ENCODE measurements at regions not wholly inside any gene's neighbourhood (a gene's known extent, or its start where the extent isn't known, plus 50 kb on each side); places are given as distances from the start of the nearest gene placed in this dataset.
A peak's percentile ranks its signal among the peaks of the same experiment; 100 is the strongest.

DNA sequence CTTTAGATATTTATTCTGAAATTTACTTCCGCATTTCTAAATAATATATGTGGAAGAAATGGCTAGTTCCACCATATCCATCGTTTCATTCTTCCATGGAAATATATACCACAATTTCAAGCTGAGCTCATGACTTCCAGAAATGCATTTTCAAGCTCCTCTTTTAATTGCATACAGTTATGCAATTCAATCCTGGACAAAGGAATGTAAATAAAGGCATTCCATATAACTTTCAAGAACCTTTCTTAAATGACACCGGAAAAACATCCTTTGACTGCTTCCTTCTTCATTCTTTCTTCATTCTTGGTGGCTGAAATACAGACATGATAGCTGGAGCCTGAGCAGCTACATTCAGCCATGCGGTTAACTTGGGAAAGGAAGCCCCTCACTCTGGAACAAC, 185.2 kb upstream of the GADL1 start:
- TF ChIP-seq, protein P1, sequence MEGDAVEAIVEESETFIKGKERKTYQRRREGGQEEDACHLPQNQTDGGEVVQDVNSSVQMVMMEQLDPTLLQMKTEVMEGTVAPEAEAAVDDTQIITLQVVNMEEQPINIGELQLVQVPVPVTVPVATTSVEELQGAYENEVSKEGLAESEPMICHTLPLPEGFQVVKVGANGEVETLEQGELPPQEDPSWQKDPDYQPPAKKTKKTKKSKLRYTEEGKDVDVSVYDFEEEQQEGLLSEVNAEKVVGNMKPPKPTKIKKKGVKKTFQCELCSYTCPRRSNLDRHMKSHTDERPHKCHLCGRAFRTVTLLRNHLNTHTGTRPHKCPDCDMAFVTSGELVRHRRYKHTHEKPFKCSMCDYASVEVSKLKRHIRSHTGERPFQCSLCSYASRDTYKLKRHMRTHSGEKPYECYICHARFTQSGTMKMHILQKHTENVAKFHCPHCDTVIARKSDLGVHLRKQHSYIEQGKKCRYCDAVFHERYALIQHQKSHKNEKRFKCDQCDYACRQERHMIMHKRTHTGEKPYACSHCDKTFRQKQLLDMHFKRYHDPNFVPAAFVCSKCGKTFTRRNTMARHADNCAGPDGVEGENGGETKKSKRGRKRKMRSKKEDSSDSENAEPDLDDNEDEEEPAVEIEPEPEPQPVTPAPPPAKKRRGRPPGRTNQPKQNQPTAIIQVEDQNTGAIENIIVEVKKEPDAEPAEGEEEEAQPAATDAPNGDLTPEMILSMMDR (conservative IDR thresholded peaks at IDR 0.05; ENCODE audit: low read depth, low read length): no peak
- TF ChIP-seq SMC3 (IDR thresholded peaks at IDR 0.05; ENCODE audit: low read depth, low read length): no peak
- TF ChIP-seq MAZ (IDR thresholded peaks at IDR 0.05; ENCODE audit: borderline replicate concordance, low read depth, low read length): no peak
- no peak for TF ChIP-seq POLR2A (IDR thresholded peaks at IDR 0.05; ENCODE audit: low read depth, low read length)
- no peak for TF ChIP-seq FOS (IDR thresholded peaks at IDR 0.05; ENCODE audit: low read depth, low read length)
- TF ChIP-seq NFE2L2 (IDR thresholded peaks at IDR 0.05; ENCODE audit: low read depth, low read length): no peak
- no peak for TF ChIP-seq RCOR1 (IDR thresholded peaks at IDR 0.05; ENCODE audit: insufficient replicate concordance, low read length)
- TF ChIP-seq, protein P2, sequence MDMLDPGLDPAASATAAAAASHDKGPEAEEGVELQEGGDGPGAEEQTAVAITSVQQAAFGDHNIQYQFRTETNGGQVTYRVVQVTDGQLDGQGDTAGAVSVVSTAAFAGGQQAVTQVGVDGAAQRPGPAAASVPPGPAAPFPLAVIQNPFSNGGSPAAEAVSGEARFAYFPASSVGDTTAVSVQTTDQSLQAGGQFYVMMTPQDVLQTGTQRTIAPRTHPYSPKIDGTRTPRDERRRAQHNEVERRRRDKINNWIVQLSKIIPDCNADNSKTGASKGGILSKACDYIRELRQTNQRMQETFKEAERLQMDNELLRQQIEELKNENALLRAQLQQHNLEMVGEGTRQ (IDR thresholded peaks at IDR 0.05; ENCODE audit: low read depth, low read length): no peak
- TF ChIP-seq RFX5 (IDR thresholded peaks at IDR 0.05; ENCODE audit: low read depth, low read length): no peak
- TF ChIP-seq RAD21 (IDR thresholded peaks at IDR 0.05; ENCODE audit: low read length): no peak
- TF ChIP-seq, protein P3, sequence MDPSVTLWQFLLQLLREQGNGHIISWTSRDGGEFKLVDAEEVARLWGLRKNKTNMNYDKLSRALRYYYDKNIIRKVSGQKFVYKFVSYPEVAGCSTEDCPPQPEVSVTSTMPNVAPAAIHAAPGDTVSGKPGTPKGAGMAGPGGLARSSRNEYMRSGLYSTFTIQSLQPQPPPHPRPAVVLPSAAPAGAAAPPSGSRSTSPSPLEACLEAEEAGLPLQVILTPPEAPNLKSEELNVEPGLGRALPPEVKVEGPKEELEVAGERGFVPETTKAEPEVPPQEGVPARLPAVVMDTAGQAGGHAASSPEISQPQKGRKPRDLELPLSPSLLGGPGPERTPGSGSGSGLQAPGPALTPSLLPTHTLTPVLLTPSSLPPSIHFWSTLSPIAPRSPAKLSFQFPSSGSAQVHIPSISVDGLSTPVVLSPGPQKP (IDR thresholded peaks at IDR 0.05; ENCODE audit: borderline replicate concordance, low read depth, low read length): no peak
- TF ChIP-seq CEBPB (IDR thresholded peaks at IDR 0.05; ENCODE audit: low read depth, low read length): peak; percentile 64
- TF ChIP-seq MAFK (IDR thresholded peaks at IDR 0.05; ENCODE audit: low read depth, low read length): no peak
- no peak for TF ChIP-seq MXI1 (IDR thresholded peaks at IDR 0.05; ENCODE audit: borderline replicate concordance, low read depth, low read length)

All from IMR-90 (cell line).